ENCODE measurements at regions not wholly inside any gene's neighbourhood (a gene's known extent, or its start where the extent isn't known, plus 50 kb on each side); places are given as distances from the start of the nearest gene placed in this dataset.

DNA sequence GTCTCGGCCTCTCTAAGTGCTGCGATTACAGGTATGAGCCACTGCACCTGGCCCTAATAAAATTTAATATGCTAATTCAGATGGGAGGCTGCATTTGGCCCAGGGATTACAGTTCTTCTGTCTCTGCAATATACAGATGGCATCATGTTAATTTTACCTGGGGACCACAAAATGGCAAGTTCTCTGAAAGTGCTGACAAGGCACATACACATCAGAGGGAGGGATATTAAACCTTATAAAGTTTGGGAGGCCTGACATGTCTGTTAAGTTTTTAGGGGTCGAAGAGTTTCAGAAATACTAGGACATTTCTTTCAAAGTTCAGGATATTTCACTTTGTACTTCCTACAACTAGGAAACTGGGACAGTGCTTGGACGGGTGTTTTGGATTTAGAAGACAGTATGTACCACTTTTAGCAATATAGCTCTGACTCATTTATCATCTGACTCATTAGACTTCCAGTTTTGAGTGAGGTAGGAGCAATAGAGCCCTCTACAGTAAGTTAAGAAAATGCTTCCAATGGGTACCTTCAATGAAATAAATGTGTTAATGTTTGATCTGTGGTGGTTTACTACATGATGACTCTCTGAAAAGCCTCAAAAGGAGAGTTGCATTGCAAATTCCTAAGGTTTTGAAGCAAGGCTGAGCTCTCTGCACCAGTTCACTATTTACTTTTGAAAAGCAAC, 981.0 kb upstream of the HS3ST1 start:
- TF ChIP-seq CTCF (conservative IDR thresholded peaks at IDR 0.05; ENCODE audit: low read depth, low read length) (no peak), EZH2 (IDR thresholded peaks at IDR 0.05; ENCODE audit: borderline replicate concordance, low read depth, low read length, poor library complexity, severe bottlenecking) (no peak)

Measured in A673 (cell line).